ENCODE measurements at regions not wholly inside any gene's neighbourhood (a gene's known extent, or its start where the extent isn't known, plus 50 kb on each side); places are given as distances from the start of the nearest gene placed in this dataset.

GRCh38 chr6:19754686-19755085 lies 82.5 kb upstream of the ID4 start:
- DNase-seq (ENCODE audit: low read depth, low spot score) (no peak), ATAC-seq (no peak)
- no peak overlapping the region for H3K27ac ChIP-seq (ENCODE audit: low read depth, low read length)
- no peaks in the 10 kb centered on the region for H3K36me3 ChIP-seq (ENCODE audit: control insufficient read depth in 1 of 2, insufficient read depth in 2 of 2, low read length in 2 of 2)
- no TSS peak for BruUV-seq (replicated peaks)
- no peak overlapping the region for H3K4me3 ChIP-seq (replicated peaks in 1 of 2; ENCODE audit: low read depth in 1 of 2, low read length in 2 of 2)
- ChIA-PET CTCF (no interaction called here), RAD21 (ENCODE audit: low non-redundant PET in 1 of 2, low total read pairs in 2 of 2, uncharacterized antibody in 2 of 2, unreplicated experiment in 2 of 2) (no interaction called here), POLR2A (no interaction called here)
- intact Hi-C loops (cut with micrococcal nuclease): no loop called here
- H3K9me2 ChIP-seq (ENCODE audit: insufficient read depth): no peaks in the 10 kb centered on the region
- no peaks in the 10 kb centered on the region for H3K27me3 ChIP-seq (ENCODE audit: insufficient read depth, low read length)
- no peak overlapping the region for H3K9ac ChIP-seq (ENCODE audit: low read length)
- no peaks in the 10 kb centered on the region for H3K9me3 ChIP-seq (ENCODE audit: control insufficient read depth in 1 of 2, insufficient read depth in 1 of 2, low read depth in 1 of 2, low read length in 2 of 2)
- H2AFZ ChIP-seq (ENCODE audit: low read depth, low read length, poor library complexity, severe bottlenecking): no peak overlapping the region
- H3K4me2 ChIP-seq (ENCODE audit: low read length): no peak overlapping the region
- no peaks in the 10 kb centered on the region for H3K79me2 ChIP-seq (ENCODE audit: insufficient read depth, low read length)
- peaks cover 15 to 26% of the 10 kb centered on the region in 2 experiments; a peak in 3 of 4 replicates for H3K4me1 ChIP-seq (ENCODE audit: control insufficient read depth in 1 of 2, insufficient read depth in 2 of 2, low read length in 2 of 2)
- no peak for TF ChIP-seq POLR2AphosphoS5 (IDR thresholded peaks at IDR 0.05; ENCODE audit: low read depth, low read length)
- TF ChIP-seq ZFX (IDR thresholded peaks at IDR 0.05): no peak
- no peak for TF ChIP-seq SIN3A (IDR thresholded peaks at IDR 0.05; ENCODE audit: low read depth)
- no peak for TF ChIP-seq ELF1 (IDR thresholded peaks at IDR 0.05; ENCODE audit: borderline replicate concordance, low read depth)
- TF ChIP-seq CEBPB (IDR thresholded peaks at IDR 0.05; ENCODE audit: low read depth): no peak
- no peaks in the 10 kb centered on the region for H4K20me1 ChIP-seq (ENCODE audit: insufficient read depth)

GRCh38 chr6:19755181-19755580 lies 82.0 kb upstream of the ID4 start:
- Histone ChIP-seq H3K27ac (ENCODE audit: low read depth, low read length) (no peak overlapping the region), H3K9ac (ENCODE audit: low read length) (no peak overlapping the region), H3K9me3 (ENCODE audit: control insufficient read depth in 1 of 2, insufficient read depth in 1 of 2, low read depth in 1 of 2, low read length in 2 of 2) (no peaks in the 10 kb centered on the region), H3K79me2 (ENCODE audit: insufficient read depth, low read length) (no peaks in the 10 kb centered on the region), H3K4me2 (ENCODE audit: low read length) (no peak overlapping the region), H3K27me3 (ENCODE audit: insufficient read depth, low read length) (no peaks in the 10 kb centered on the region), H3K9me2 (ENCODE audit: insufficient read depth) (no peaks in the 10 kb centered on the region), H2AFZ (ENCODE audit: low read depth, low read length, poor library complexity, severe bottlenecking) (no peak overlapping the region), H3K4me3 (replicated peaks in 1 of 2; ENCODE audit: low read depth in 1 of 2, low read length in 2 of 2) (no peak overlapping the region), H3K4me1 (ENCODE audit: control insufficient read depth in 1 of 2, insufficient read depth in 2 of 2, low read length in 2 of 2) (peaks cover 15 to 26% of the 10 kb centered on the region in 2 experiments; a peak in 3 of 4 replicates), H4K20me1 (ENCODE audit: insufficient read depth) (no peaks in the 10 kb centered on the region), H3K36me3 (ENCODE audit: control insufficient read depth in 1 of 2, insufficient read depth in 2 of 2, low read length in 2 of 2) (no peaks in the 10 kb centered on the region)
- ChIA-PET CTCF (no interaction called here), RAD21 (ENCODE audit: low non-redundant PET in 1 of 2, low total read pairs in 2 of 2, uncharacterized antibody in 2 of 2, unreplicated experiment in 2 of 2) (no interaction called here), POLR2A (no interaction called here)
- no peak for ATAC-seq
- TF ChIP-seq CBX3 (IDR thresholded peaks at IDR 0.05; ENCODE audit: low read depth): no peak
- TF ChIP-seq POLR2AphosphoS5 (IDR thresholded peaks at IDR 0.05; ENCODE audit: low read depth, low read length): no peak
- no peak for TF ChIP-seq ZNF274 (IDR thresholded peaks at IDR 0.05; ENCODE audit: low read depth, low read length)
- TF ChIP-seq EZH2phosphoT487 (IDR thresholded peaks at IDR 0.05; ENCODE audit: borderline replicate concordance): no peak
- no peak for TF ChIP-seq RAD21 (IDR thresholded peaks at IDR 0.05; ENCODE audit: low read depth)
- no peak for TF ChIP-seq ELF1 (IDR thresholded peaks at IDR 0.05; ENCODE audit: borderline replicate concordance, low read depth)
- TF ChIP-seq EGR1 (IDR thresholded peaks at IDR 0.05; ENCODE audit: low read depth): no peak
- TF ChIP-seq POLR2A (IDR thresholded peaks at IDR 0.05; ENCODE audit: borderline replicate concordance, extremely low read depth, insufficient read depth, insufficient read length): no peak
- no peak for TF ChIP-seq SP1 (IDR thresholded peaks at IDR 0.05; ENCODE audit: low read depth)
- TF ChIP-seq EZH2 (IDR thresholded peaks at IDR 0.05): no peak
- TF ChIP-seq SRF (IDR thresholded peaks at IDR 0.05; ENCODE audit: low read depth): no peak
- BruUV-seq (replicated peaks): no TSS peak
- no peak for DNase-seq (ENCODE audit: low read depth, low spot score)
- intact Hi-C loops (cut with micrococcal nuclease): no loop called here
